GM12864 (cell line): ENCODE measurements at regions not wholly inside any gene's neighbourhood (a gene's known extent, or its start where the extent isn't known, plus 50 kb on each side); places are given as distances from the start of the nearest gene placed in this dataset.

Experiments
- DNase-seq: peaks from one replicate; pipeline ENCODE4 v3.0.0-alpha.2; 2011; ENCODE audit warnings: low read depth
- H3K4me3 ChIP-seq: 2 replicates; pipeline ENCODE4 v1.5.1; 2011; ENCODE audit warnings: mild to moderate bottlenecking, low read depth, low read length, control low read depth
- TF ChIP-seq, protein P1 (sequence below): IDR thresholded peaks from 2 replicates; pipeline ENCODE4 v1.5.1; 2011; ENCODE audit warnings: low read depth, mild to moderate bottlenecking, moderate library complexity, low read length, control low read depth, inconsistent platforms; ENCODE audit errors: missing control alignments

- TF ChIP-seq, protein P1, sequence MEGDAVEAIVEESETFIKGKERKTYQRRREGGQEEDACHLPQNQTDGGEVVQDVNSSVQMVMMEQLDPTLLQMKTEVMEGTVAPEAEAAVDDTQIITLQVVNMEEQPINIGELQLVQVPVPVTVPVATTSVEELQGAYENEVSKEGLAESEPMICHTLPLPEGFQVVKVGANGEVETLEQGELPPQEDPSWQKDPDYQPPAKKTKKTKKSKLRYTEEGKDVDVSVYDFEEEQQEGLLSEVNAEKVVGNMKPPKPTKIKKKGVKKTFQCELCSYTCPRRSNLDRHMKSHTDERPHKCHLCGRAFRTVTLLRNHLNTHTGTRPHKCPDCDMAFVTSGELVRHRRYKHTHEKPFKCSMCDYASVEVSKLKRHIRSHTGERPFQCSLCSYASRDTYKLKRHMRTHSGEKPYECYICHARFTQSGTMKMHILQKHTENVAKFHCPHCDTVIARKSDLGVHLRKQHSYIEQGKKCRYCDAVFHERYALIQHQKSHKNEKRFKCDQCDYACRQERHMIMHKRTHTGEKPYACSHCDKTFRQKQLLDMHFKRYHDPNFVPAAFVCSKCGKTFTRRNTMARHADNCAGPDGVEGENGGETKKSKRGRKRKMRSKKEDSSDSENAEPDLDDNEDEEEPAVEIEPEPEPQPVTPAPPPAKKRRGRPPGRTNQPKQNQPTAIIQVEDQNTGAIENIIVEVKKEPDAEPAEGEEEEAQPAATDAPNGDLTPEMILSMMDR = no peak
- DNase-seq = no peak
- H3K4me3 ChIP-seq = no peak overlapping the region
Measured at GRCh38 chr2:100692381-100692780, 127.6 kb upstream of the NPAS2 start.

- no peak overlapping the region for H3K4me3 ChIP-seq
- no peak for DNase-seq
- TF ChIP-seq, protein P1 = no peak
Measured at GRCh38 chr2:100692906-100693305, 127.0 kb upstream of the NPAS2 start.

DNA sequence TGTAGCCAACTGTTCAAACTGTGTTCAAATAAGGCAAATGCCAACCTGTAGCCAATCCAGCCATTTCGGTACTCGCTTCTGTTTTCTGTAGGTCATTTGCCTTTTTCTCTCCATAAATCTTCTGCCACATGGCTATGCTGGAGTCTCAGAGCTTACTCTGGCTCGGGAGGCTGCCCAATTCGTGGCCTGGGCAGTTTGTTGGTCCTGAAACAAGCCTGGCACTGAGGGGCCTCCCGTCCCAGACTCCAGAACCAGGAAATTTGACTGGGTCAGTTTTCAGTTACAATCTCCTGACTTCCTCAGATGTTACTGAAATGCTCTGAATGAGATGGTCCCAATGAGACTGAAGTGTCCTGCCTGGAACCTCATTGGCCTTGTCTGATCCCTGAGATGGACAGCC lies 120.8 kb upstream of the NPAS2 start:
- no peak overlapping the region for H3K4me3 ChIP-seq
- TF ChIP-seq, protein P1 = no peak
- no peak for DNase-seq

DNA sequence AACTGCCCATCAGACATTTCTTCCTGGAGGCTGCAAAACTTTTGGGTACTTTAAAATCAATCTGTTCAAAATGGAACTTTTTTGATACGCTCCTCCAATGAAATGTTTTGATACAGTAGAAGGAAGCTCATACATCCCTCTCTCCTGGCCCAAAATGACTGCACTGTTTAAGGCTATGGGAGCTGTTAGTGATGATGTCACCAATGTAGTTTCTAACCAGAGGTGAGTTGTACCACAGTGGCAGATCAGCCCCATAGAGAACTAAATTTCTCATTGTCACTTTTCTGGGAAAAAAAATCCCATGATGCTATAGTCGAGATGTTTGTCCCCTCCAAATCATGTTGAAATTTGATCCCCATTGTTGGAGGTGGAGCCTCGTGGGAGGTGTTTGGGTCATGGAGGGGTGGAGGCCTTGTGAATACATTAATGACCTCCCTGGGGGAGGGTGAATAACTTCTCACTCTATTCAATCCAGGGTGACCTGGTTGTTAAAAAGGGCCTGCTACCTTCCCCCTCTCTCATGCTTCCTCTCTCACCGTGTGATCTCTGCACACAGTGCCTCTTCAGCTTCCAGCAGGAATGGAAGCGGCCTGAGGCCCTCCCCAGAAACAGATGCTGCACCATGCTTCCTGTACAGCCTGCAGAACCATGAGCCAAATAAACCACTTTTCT lies 117.4 kb upstream of the NPAS2 start:
- TF ChIP-seq, protein P1 = no peak
- H3K4me3 ChIP-seq = no peak overlapping the region
- DNase-seq = no peak

DNA sequence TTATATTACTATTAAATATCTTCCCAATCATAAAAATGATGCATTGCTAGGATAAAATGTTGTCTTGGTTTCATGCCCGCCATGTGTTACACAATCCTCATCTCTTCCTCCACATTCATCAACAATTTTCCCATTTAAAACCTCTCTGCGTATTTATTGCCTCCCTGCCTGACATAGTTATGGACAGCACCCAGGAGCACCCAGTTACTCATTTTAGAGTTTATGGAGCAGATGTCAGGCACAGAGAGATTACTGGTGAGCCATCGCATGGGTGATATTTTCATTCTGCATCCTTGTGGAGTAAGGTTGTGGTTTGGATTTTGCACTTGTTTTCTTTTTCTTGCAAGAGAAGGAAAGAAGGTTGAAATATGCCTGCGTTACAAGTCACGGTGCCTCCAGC lies 116.7 kb upstream of the NPAS2 start:
- DNase-seq = no peak
- TF ChIP-seq, protein P1 = no peak
- H3K4me3 ChIP-seq = no peak overlapping the region

DNA sequence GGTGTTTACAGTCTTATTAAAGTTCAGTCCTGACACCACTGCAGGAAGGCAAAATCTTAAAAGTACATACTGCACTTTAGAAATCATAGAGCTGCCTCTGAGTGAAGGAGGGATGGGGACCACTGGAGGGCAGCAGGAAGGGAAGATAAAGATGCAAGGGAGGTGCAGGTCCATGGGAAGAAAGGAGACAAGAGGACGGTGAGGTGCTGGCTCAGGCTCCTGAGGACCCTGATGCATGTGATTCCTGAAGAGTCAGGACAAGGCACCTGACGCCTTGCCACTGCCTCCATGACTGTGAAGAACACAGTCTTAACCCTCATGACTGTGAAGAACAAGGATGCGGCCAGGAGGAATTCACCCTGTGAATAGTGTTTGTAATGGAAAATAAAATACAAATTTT lies 116.2 kb upstream of the NPAS2 start:
- TF ChIP-seq, protein P1 = no peak
- DNase-seq = no peak
- no peak overlapping the region for H3K4me3 ChIP-seq

GRCh38 chr2:100704156-100704555 lies 115.8 kb upstream of the NPAS2 start:
- TF ChIP-seq, protein P1 = no peak
- H3K4me3 ChIP-seq = no peak overlapping the region
- no peak for DNase-seq
